GM23248 (cell line): ENCODE measurements at regions not wholly inside any gene's neighbourhood (a gene's known extent, or its start where the extent isn't known, plus 50 kb on each side); places are given as distances from the start of the nearest gene placed in this dataset.

Source experiments
- EZH2 ChIP-seq: fragments of 200-600 bp; sonication (generic); IDR thresholded peaks from 2 replicates; pipeline ENCODE4 v1.6.1; 2018; ENCODE audit warnings: antibody characterized with exemption, mild to moderate bottlenecking; ENCODE audit not compliant: insufficient read depth, poor library complexity, severe bottlenecking
- EZH2phosphoT487 ChIP-seq: fragments of 200-600 bp; sonication (generic); IDR thresholded peaks from 2 replicates; pipeline ENCODE4 v1.6.1; 2018; ENCODE audit warnings: antibody characterized with exemption, moderate library complexity, mild to moderate bottlenecking, low read depth; ENCODE audit not compliant: insufficient read depth

- TF ChIP-seq EZH2 (no peak), EZH2phosphoT487 (no peak)
Measured at GRCh38 chr1:170284951-170285350, 139.2 kb downstream of the NTMT2 start.
